Fibroblast of the aortic adventitia (primary cell): ENCODE measurements at regions not wholly inside any gene's neighbourhood (a gene's known extent, or its start where the extent isn't known, plus 50 kb on each side); places are given as distances from the start of the nearest gene placed in this dataset.
"Not testable (repeated sequence)": the region's sequence is repeated elsewhere in the genome, so short reads cannot be mapped to it uniquely, and the experiment has no call there.

Experiments used
- DNase-seq: peaks from one replicate; pipeline ENCODE4 v3.0.0-alpha.2; 2010; ENCODE audit warnings: low read depth
- H3K4me3 ChIP-seq: 2 replicates; pipeline ENCODE4 v1.5.1; 2011; ENCODE audit warnings: low read depth, mild to moderate bottlenecking, control low read depth, low read length, moderate library complexity
- TF ChIP-seq, protein P1 (sequence below): IDR thresholded peaks from 2 replicates; pipeline ENCODE4 v1.5.1; 2011; ENCODE audit warnings: mild to moderate bottlenecking, low read length, control low read depth, inconsistent platforms; ENCODE audit not compliant: insufficient read depth

DNA sequence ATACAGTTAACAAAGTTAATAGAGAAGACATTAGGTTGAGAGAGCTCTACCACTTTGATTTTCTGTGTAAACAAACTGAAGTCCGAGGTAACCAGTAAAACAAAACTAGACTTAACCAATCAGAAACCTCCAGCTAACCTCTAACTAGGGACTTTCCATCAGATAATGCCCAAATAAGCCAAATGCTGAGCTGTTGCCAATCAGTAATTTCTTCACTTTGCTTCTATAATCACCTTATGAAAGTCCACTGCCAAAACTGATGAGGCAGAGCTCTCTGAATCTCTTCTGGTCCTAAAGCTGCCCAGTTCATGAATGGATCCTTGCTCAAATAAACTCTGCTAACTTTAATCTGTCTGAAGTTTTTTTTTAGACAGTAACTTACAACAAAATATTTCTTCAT is 448.0 kb upstream of the NECTIN3 start:
- TF ChIP-seq, protein P1, sequence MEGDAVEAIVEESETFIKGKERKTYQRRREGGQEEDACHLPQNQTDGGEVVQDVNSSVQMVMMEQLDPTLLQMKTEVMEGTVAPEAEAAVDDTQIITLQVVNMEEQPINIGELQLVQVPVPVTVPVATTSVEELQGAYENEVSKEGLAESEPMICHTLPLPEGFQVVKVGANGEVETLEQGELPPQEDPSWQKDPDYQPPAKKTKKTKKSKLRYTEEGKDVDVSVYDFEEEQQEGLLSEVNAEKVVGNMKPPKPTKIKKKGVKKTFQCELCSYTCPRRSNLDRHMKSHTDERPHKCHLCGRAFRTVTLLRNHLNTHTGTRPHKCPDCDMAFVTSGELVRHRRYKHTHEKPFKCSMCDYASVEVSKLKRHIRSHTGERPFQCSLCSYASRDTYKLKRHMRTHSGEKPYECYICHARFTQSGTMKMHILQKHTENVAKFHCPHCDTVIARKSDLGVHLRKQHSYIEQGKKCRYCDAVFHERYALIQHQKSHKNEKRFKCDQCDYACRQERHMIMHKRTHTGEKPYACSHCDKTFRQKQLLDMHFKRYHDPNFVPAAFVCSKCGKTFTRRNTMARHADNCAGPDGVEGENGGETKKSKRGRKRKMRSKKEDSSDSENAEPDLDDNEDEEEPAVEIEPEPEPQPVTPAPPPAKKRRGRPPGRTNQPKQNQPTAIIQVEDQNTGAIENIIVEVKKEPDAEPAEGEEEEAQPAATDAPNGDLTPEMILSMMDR: no peak
- no peak overlapping the region for H3K4me3 ChIP-seq
- DNase-seq: peak; percentile 25

DNA sequence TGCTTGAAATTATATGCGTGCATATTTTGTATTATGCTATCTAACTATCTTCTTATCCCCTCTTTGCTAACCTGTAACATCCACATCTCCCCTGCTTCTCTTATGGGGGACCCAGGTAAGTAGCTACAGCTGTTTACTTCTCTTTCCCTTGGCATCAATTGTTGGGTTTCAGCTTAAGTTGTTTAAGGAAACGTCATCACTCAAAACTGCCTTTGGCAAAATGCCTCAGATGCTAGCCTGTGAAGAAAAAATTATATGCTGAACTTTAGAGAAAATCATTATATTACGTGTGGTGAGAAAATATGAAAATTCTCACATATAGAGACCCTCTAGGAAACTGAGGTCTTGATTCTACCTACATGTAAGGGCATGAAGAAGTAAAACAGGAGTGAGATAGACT is 447.0 kb upstream of the NECTIN3 start:
- TF ChIP-seq, protein P1: no peak
- DNase-seq: peak; percentile 12
- no peak overlapping the region for H3K4me3 ChIP-seq

DNA sequence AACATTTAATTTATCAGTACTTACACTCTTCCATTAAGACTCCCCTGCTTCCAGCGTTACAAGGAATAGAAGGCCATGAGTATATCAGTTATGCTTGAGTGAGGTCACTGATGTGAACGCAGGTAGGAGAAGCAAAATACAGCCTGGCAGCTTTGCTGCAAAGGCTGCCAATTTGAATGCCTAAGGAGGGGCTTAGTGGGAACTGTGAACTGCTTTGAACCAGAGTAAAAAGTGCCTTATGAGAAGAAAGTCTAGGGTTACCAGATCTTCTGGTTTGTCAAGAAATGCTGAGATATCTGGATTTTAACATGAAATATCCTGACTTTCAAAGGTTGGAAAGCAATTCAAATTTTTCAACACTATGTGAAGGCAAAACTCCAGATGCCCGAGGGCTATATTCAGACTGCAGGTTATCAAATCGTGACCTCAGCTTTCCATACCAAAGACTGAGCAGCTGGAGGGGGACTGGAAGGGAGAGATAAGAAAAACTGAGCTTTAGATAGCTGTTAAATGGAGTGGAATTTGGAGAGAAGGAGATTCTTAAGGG is 446.3 kb upstream of the NECTIN3 start:
- DNase-seq: peak; percentile 23
- H3K4me3 ChIP-seq: no peak overlapping the region

DNA sequence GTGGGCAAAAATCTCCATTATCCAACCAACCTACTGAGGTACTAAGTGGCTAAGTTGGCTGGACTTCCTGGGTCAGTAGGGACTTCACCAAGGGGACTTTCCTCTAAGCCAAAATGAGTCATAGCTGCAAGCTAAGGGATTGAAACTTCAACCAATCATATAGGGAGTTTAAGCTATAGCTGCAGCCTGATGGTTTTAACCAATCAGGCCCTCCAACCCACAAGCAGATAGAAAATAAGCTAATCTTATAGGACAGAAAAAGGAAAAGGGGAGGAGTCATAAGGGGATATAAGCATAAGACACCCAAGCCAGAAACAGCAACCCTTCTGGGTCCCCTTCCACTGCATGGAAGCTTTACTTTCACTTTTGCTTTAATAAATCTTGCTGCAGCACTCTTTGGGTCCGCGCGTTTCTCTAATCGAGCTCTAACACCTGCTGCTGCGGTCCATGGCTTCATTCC is 444.9 kb upstream of the NECTIN3 start:
- DNase-seq: peak; percentile 12
- H3K4me3 ChIP-seq: not testable (repeated sequence)

More for the DNA sequence above, 446.3 kb upstream of the NECTIN3 start:
- TF ChIP-seq, protein P1: no peak

DNA sequence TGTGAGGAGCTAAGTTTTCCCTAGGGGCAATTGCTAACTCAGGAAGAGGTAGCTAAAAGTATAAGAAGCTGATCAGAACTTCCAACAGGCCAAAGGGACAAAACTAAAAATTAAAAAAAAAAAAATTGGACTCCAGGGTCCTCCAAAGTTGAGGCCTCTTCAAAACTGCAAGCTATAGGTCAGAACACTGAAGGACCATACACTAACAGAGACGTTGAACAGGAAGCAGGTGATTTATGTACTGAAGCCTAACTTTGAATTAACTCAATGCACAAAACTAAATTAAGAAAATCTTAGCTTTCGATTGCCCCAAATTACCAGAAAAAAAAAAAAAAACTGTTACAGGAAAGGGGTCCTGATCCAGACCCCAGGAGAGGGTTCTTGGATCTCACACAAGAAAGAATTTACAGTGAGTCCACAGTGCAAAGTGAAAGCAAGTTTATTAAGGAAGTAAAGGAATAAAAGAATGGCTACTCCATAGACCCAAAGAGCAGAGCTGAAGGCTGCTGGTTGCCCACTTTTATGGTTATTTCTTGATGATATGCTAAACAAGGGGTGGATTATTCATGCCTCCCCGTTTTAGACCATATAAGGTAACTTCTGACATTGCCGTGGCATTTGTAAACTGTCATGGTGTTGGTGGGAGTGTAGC is 442.8 kb upstream of the NECTIN3 start:
- TF ChIP-seq, protein P1: no peak
- no peak for DNase-seq

DNA sequence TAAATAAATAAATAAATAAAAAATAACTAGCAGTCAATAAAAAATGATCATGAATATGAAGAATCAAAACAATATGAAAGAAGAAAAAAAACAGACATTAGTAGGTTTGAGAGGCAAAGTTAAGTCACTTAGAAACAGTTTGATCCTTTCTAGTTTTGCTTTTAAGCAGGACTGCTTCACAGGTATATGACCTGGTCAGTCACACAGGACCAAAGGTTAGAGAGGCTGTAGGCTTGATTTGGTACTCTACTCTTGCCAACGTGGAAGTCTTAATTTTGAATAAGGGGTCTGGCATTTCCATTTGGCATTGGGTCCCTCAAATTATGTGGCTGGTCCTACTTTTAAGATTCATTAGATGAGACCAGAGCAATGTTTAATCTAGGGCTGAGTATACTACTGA is 441.7 kb upstream of the NECTIN3 start:
- no peak for DNase-seq
- H3K4me3 ChIP-seq: no peak overlapping the region
- TF ChIP-seq, protein P1: no peak

More for the DNA sequence above, 442.8 kb upstream of the NECTIN3 start:
- no peak overlapping the region for H3K4me3 ChIP-seq

DNA sequence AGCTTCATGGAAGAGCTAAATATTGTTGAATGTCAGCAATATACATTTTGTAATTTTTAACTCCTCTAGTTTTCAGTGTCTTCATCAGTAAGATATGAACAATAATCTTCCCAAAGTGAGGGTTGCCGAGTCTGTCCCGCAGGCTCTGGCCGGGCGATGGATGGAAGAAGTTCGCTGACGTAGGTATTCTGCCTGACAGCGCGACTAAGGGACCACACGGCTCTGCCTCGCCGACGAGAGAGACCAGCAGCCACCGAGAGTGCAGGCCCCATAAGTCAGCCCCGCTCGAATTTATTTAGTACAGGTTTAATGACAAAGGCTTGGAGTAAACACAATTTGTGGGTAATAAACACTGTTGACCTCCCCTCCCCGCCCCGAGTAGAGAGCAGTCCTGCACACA is 427.4 kb upstream of the NECTIN3 start:
- DNase-seq: no peak
- TF ChIP-seq, protein P1: no peak
- H3K4me3 ChIP-seq: no peak overlapping the region
